ENCODE measurements at regions not wholly inside any gene's neighbourhood (a gene's known extent, or its start where the extent isn't known, plus 50 kb on each side); places are given as distances from the start of the nearest gene placed in this dataset.

- no peaks in the 10 kb centered on the region for H3K36me3 ChIP-seq (ENCODE audit: control insufficient read depth in 4 of 4, insufficient read depth in 3 of 4, low read depth in 1 of 4, low read length in 3 of 4)
- no peak for TF ChIP-seq GABPA (IDR thresholded peaks at IDR 0.05 in 1 of 2, conservative IDR thresholded peaks at IDR 0.05 in 1 of 2)
- no peak for TF ChIP-seq NR2F2 (IDR thresholded peaks at IDR 0.05)
- no peak for TF ChIP-seq JUND (IDR thresholded peaks at IDR 0.05)
- no peak for TF ChIP-seq RAD21 (IDR thresholded peaks at IDR 0.05)
- no peak for TF ChIP-seq FOXA1 (IDR thresholded peaks at IDR 0.05)
- no peak for TF ChIP-seq RXRA (IDR thresholded peaks at IDR 0.05)
- no peak for TF ChIP-seq ATF3 (IDR thresholded peaks at IDR 0.05)
- no peak for TF ChIP-seq FOXA2 (IDR thresholded peaks at IDR 0.05)
- no peak for TF ChIP-seq MAX (IDR thresholded peaks at IDR 0.05)
- no peak for TF ChIP-seq HNF4G (IDR thresholded peaks at IDR 0.05)
- H3K4me1 ChIP-seq (ENCODE audit: control insufficient read depth in 4 of 4, insufficient read depth in 4 of 4, low read length in 3 of 4) = no peaks in the 10 kb centered on the region
- no peak overlapping the region for H3K4me3 ChIP-seq (ENCODE audit: low read depth in 1 of 3, low read length in 3 of 3)
- no peak for DNase-seq (ENCODE audit: low spot score)
- H3K9ac ChIP-seq (ENCODE audit: low read depth in 1 of 2, low read length in 2 of 2) = no peak overlapping the region
- no peaks in the 10 kb centered on the region for H3K9me3 ChIP-seq (ENCODE audit: control insufficient read depth in 4 of 4, low read length in 3 of 4)
- H3K27ac ChIP-seq (ENCODE audit: low read depth in 1 of 2, low read length in 2 of 2) = no peak overlapping the region
- H3K27me3 ChIP-seq (ENCODE audit: control insufficient read depth in 4 of 4, insufficient read depth in 4 of 4, low read length in 3 of 4) = no peaks in the 10 kb centered on the region
- 64% methylated on average over 3 of the region's 3 CpGs for WGBS
Observed at GRCh38 chr12:19837543-19837942, 398.3 kb downstream of the AEBP2 start.

DNA sequence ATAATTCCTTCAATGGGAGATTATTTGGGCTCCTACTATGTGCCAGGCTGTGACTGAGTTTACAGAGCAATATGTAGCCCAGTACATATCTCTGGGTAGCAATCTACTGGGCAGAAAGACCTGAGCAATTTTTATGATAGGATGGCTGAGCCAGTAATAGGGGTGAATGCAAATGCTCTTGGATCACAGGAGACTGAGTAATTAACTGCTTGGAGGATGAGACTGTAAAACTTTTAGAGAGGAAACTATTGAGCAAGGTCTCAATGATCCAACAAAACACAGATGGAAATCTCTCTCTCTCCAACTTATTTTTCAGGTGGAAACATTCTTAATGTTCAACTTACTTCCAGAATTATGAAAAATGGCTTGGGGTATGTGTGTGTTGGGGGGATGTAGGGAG is 402.2 kb downstream of the AEBP2 start:
- no peak overlapping the region for H3K4me3 ChIP-seq (ENCODE audit: low read depth in 1 of 3, low read length in 3 of 3)
- H3K27ac ChIP-seq (ENCODE audit: low read depth in 1 of 2, low read length in 2 of 2) = no peak overlapping the region
- H3K9ac ChIP-seq (ENCODE audit: low read depth in 1 of 2, low read length in 2 of 2) = no peak overlapping the region
- no peaks in the 10 kb centered on the region for H3K36me3 ChIP-seq (ENCODE audit: control insufficient read depth in 4 of 4, insufficient read depth in 3 of 4, low read depth in 1 of 4, low read length in 3 of 4)
- no peak for TF ChIP-seq HNF4G (IDR thresholded peaks at IDR 0.05)
- no peak for TF ChIP-seq TAF1 (conservative IDR thresholded peaks at IDR 0.05)
- no peak for TF ChIP-seq FOXA1 (IDR thresholded peaks at IDR 0.05)
- no peak for TF ChIP-seq SP1 (IDR thresholded peaks at IDR 0.05)
- no peak for TF ChIP-seq FOXA2 (IDR thresholded peaks at IDR 0.05)
- no peak for TF ChIP-seq GABPA (IDR thresholded peaks at IDR 0.05 in 1 of 2, conservative IDR thresholded peaks at IDR 0.05 in 1 of 2)
- TF ChIP-seq CTCF (IDR thresholded peaks at IDR 0.05; ENCODE audit: low read depth, low read length, missing input control) = no peak
- no peak for TF ChIP-seq NR2F2 (IDR thresholded peaks at IDR 0.05)
- no peak for TF ChIP-seq EGR1 (IDR thresholded peaks at IDR 0.05; ENCODE audit: low read depth in 2 of 2)
- no peak for TF ChIP-seq MAX (IDR thresholded peaks at IDR 0.05)
- TF ChIP-seq RAD21 (IDR thresholded peaks at IDR 0.05) = no peak
- TF ChIP-seq RXRA (IDR thresholded peaks at IDR 0.05) = no peak
- no peak for TF ChIP-seq HNF4A (conservative IDR thresholded peaks at IDR 0.05)
- no peaks in the 10 kb centered on the region for H3K27me3 ChIP-seq (ENCODE audit: control insufficient read depth in 4 of 4, insufficient read depth in 4 of 4, low read length in 3 of 4)
- H3K4me1 ChIP-seq (ENCODE audit: control insufficient read depth in 4 of 4, insufficient read depth in 4 of 4, low read length in 3 of 4) = no peaks in the 10 kb centered on the region
- DNase-seq (ENCODE audit: low spot score) = no peak
- no peaks in the 10 kb centered on the region for H3K9me3 ChIP-seq (ENCODE audit: control insufficient read depth in 4 of 4, low read length in 3 of 4)

DNA sequence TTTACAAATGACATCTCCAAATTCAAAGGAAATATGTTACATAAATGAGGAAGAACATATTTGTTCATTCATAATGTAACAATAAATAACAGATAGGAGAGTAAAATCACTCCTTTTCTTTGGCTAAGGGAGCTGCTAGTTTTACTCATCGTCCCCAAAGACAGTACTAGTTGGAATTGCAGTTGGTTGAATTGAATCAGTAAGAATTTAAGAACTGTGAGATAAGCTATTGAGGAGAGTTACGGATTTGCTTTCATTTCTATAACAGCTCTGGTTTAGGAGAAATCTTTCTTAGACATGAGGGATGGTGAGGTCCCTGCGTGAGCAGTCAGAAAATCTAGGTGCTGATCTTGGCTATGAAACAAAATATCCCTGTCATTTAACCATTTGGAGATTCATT is 402.8 kb downstream of the AEBP2 start:
- Histone ChIP-seq H3K4me3 (ENCODE audit: low read depth in 1 of 3, low read length in 3 of 3) (no peak overlapping the region), H3K9me3 (ENCODE audit: control insufficient read depth in 4 of 4, low read length in 3 of 4) (no peaks in the 10 kb centered on the region), H3K4me1 (ENCODE audit: control insufficient read depth in 4 of 4, insufficient read depth in 4 of 4, low read length in 3 of 4) (no peaks in the 10 kb centered on the region), H3K9ac (ENCODE audit: low read depth in 1 of 2, low read length in 2 of 2) (no peak overlapping the region), H3K27ac (ENCODE audit: low read depth in 1 of 2, low read length in 2 of 2) (no peak overlapping the region), H3K27me3 (ENCODE audit: control insufficient read depth in 4 of 4, insufficient read depth in 4 of 4, low read length in 3 of 4) (no peaks in the 10 kb centered on the region), H3K36me3 (ENCODE audit: control insufficient read depth in 4 of 4, insufficient read depth in 3 of 4, low read depth in 1 of 4, low read length in 3 of 4) (no peaks in the 10 kb centered on the region)
- 82% methylated on average over 3 of the region's 3 CpGs for WGBS
- DNase-seq (ENCODE audit: low spot score) = no peak
- no peak for TF ChIP-seq YY1 (IDR thresholded peaks at IDR 0.05)
- no peak for TF ChIP-seq HNF4G (IDR thresholded peaks at IDR 0.05)
- TF ChIP-seq TAF1 (conservative IDR thresholded peaks at IDR 0.05) = no peak
- no peak for TF ChIP-seq SP1 (IDR thresholded peaks at IDR 0.05)
- TF ChIP-seq HNF4A (conservative IDR thresholded peaks at IDR 0.05) = no peak
- TF ChIP-seq GABPA (IDR thresholded peaks at IDR 0.05 in 1 of 2, conservative IDR thresholded peaks at IDR 0.05 in 1 of 2) = no peak
- no peak for TF ChIP-seq CTCF (IDR thresholded peaks at IDR 0.05; ENCODE audit: low read depth, low read length, missing input control)
- no peak for TF ChIP-seq EGR1 (IDR thresholded peaks at IDR 0.05; ENCODE audit: low read depth in 2 of 2)
- TF ChIP-seq ZBTB33 (IDR thresholded peaks at IDR 0.05) = no peak
- TF ChIP-seq FOXA2 (IDR thresholded peaks at IDR 0.05) = no peak
- TF ChIP-seq RXRA (IDR thresholded peaks at IDR 0.05) = no peak
- TF ChIP-seq ATF3 (IDR thresholded peaks at IDR 0.05) = no peak
